ENCODE measurements at regions not wholly inside any gene's neighbourhood (a gene's known extent, or its start where the extent isn't known, plus 50 kb on each side); places are given as distances from the start of the nearest gene placed in this dataset.

DNA sequence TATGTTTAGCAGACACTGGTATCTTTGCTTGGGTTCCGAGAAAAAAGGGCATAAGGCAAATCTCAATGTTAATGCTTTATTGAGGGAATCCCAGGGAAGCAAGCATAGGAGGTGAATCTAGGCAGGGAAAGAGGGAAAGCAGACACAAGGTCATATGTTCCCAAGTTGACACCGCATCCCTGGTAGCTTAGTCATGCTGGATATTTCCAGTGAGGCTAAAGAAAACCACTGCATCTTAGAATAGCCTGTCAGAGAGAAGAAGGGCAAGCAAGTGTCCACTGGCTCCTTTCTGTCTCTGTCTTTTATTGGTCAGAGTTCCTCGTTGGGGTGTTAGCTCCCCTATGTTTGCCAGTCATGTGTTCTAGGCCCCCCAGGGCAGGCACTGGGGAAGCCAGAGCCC, 104.7 kb downstream of the NKX6-1 start:
- no peak overlapping the region for H3K27ac ChIP-seq
- no peaks in the 10 kb centered on the region for H3K27me3 ChIP-seq
- intact Hi-C loops (cut with DNase I), result no loop called here
- H3K4me1 ChIP-seq, result no peaks in the 10 kb centered on the region
- H3K36me3 ChIP-seq, result no peaks in the 10 kb centered on the region
- H3K9me3 ChIP-seq, result no peaks in the 10 kb centered on the region
- no peak overlapping the region for H3K4me3 ChIP-seq
- TF ChIP-seq, protein P1, sequence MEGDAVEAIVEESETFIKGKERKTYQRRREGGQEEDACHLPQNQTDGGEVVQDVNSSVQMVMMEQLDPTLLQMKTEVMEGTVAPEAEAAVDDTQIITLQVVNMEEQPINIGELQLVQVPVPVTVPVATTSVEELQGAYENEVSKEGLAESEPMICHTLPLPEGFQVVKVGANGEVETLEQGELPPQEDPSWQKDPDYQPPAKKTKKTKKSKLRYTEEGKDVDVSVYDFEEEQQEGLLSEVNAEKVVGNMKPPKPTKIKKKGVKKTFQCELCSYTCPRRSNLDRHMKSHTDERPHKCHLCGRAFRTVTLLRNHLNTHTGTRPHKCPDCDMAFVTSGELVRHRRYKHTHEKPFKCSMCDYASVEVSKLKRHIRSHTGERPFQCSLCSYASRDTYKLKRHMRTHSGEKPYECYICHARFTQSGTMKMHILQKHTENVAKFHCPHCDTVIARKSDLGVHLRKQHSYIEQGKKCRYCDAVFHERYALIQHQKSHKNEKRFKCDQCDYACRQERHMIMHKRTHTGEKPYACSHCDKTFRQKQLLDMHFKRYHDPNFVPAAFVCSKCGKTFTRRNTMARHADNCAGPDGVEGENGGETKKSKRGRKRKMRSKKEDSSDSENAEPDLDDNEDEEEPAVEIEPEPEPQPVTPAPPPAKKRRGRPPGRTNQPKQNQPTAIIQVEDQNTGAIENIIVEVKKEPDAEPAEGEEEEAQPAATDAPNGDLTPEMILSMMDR (IDR thresholded peaks at IDR 0.05), result no peak
- TF ChIP-seq POLR2AphosphoS5 (IDR thresholded peaks at IDR 0.05; ENCODE audit: insufficient read depth in 1 of 2, low read depth in 1 of 2) (no peak), POLR2A (IDR thresholded peaks at IDR 0.05) (no peak)
- no peak for DNase-seq (ENCODE audit: extremely low spot score in 2 of 2)

DNA sequence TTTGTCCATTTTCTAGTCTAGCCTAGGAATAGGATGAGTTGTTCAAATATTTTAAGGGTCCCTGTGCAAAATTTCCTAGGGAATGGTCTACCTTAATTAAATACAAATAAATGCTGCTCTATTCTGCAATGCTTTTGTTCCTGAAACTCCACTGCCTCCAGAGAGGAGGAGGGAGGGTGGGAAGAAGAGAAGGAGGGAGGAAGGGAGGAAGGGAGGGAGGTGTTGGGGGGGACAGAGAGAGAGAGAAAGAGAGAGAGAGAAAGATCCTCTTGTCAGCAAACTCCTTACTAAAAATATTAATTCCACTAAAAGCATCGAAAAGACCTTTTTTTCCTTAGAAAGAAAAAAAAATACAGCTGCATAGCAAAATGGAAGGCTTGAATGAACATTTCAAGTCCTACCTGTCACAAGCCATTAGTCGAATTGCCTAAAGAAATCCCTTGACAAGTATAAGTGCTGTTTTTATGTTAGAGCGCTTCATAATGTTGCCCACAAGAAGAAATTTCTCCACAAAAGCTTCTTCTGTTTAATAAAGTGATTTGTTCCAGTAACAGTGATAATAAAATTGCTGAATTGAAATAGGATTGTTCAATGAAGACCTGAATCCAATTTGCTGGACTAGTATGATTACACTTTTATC, 106.0 kb downstream of the NKX6-1 start:
- Histone ChIP-seq H3K4me1 (no peaks in the 10 kb centered on the region), H3K27ac (no peak overlapping the region), H3K9me3 (no peaks in the 10 kb centered on the region), H3K36me3 (no peaks in the 10 kb centered on the region), H3K4me3 (no peak overlapping the region), H3K27me3 (no peaks in the 10 kb centered on the region)
- TF ChIP-seq POLR2AphosphoS5 (IDR thresholded peaks at IDR 0.05; ENCODE audit: insufficient read depth in 1 of 2, low read depth in 1 of 2), result no peak
- TF ChIP-seq, protein P1 (IDR thresholded peaks at IDR 0.05), result no peak
- TF ChIP-seq POLR2A (IDR thresholded peaks at IDR 0.05), result no peak
- DNase-seq (ENCODE audit: extremely low spot score in 2 of 2), result no peak
- intact Hi-C loops (cut with DNase I), result no loop called here

DNA sequence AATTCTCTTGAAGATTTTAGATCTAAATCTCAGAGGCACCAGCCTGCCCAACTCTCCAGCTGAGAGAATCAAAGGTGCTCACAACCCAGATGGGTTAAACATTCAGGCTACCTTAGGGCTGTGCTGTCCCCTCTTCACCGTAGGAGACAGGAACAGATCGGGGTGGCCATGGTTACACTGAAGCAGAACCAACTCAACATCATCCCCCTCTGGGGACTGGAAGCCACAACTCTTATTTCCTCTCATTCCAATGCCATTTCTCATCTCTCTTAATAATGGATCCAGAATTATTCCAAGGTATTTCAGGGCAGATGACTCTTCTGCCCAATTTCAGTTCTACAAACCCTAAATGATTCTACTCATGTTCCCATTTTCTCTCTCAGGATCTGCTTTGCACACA, 109.7 kb downstream of the NKX6-1 start:
- Histone ChIP-seq H3K9me3 (no peaks in the 10 kb centered on the region), H3K4me1 (no peaks in the 10 kb centered on the region), H3K27me3 (no peaks in the 10 kb centered on the region), H3K27ac (no peak overlapping the region), H3K4me3 (no peak overlapping the region), H3K36me3 (no peaks in the 10 kb centered on the region)
- TF ChIP-seq POLR2A (IDR thresholded peaks at IDR 0.05) (no peak), POLR2AphosphoS5 (IDR thresholded peaks at IDR 0.05; ENCODE audit: insufficient read depth in 1 of 2, low read depth in 1 of 2) (no peak)
- TF ChIP-seq, protein P1 (IDR thresholded peaks at IDR 0.05), result no peak
- intact Hi-C loops (cut with DNase I), result no loop called here
- no peak for DNase-seq (ENCODE audit: extremely low spot score in 2 of 2)

DNA sequence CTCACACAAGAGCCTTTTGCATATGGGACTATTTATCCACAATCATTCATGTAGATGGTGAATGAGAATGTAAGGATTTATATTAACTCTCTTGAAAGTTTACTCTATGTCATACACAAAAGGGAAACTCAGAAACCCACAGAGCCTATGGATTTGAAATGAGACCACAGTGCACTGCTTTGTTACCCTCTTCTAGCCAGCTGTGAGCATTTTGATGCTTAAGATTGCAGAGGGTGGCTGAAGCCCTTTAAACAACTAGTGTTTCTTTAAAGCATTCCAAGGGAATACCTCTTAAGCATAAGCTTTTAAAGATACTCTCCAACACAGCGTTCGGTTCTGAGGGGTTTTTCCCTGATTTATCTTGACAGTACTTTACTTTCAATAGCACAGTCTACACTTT, 113.9 kb downstream of the NKX6-1 start:
- Histone ChIP-seq H3K36me3 (no peaks in the 10 kb centered on the region), H3K9me3 (no peaks in the 10 kb centered on the region), H3K4me1 (no peaks in the 10 kb centered on the region), H3K27ac (no peak overlapping the region), H3K27me3 (no peaks in the 10 kb centered on the region), H3K4me3 (no peak overlapping the region)
- intact Hi-C loops (cut with DNase I), result no loop called here
- no peak for DNase-seq (ENCODE audit: extremely low spot score in 2 of 2)
- TF ChIP-seq, protein P1 (IDR thresholded peaks at IDR 0.05), result no peak
- TF ChIP-seq POLR2AphosphoS5 (IDR thresholded peaks at IDR 0.05; ENCODE audit: insufficient read depth in 1 of 2, low read depth in 1 of 2), result no peak
- no peak for TF ChIP-seq POLR2A (IDR thresholded peaks at IDR 0.05)

DNA sequence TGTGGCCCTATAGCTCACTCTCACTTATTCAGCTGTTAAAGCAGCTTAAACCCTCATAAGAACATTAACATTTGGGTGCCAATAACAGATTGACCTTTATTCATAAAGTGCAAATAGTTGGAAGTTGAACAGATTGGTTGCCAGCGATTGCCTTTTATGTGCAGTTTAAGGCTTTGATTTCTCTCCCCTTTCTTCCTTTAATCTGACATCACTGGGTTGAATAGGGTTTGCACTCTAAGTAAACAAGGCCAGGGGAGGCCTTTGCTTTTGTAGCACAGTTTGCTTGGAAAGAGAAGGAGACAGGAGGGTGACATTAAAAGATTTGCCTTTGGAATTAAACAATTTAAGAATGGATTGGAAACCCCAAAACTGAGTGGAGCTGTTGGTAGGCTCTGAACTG, 114.3 kb downstream of the NKX6-1 start:
- no peak for DNase-seq (ENCODE audit: extremely low spot score in 2 of 2)
- Histone ChIP-seq H3K4me1 (no peaks in the 10 kb centered on the region), H3K27me3 (no peaks in the 10 kb centered on the region), H3K9me3 (no peaks in the 10 kb centered on the region), H3K4me3 (no peak overlapping the region), H3K36me3 (no peaks in the 10 kb centered on the region), H3K27ac (no peak overlapping the region)
- TF ChIP-seq, protein P1 (IDR thresholded peaks at IDR 0.05), result no peak
- no peak for TF ChIP-seq POLR2AphosphoS5 (IDR thresholded peaks at IDR 0.05; ENCODE audit: insufficient read depth in 1 of 2, low read depth in 1 of 2)
- no peak for TF ChIP-seq POLR2A (IDR thresholded peaks at IDR 0.05)
- intact Hi-C loops (cut with DNase I), result no loop called here

All from vagina (tissue), 2 donors.